ENCODE measurements at regions not wholly inside any gene's neighbourhood (a gene's known extent, or its start where the extent isn't known, plus 50 kb on each side); places are given as distances from the start of the nearest gene placed in this dataset.

GRCh38 chr12:89073659-89074058, 278.6 kb downstream of the DUSP6 start:
- no peak for TF ChIP-seq GATA2 (IDR thresholded peaks at IDR 0.05; ENCODE audit: low read depth, low read length)
- TF ChIP-seq GATA3 (IDR thresholded peaks at IDR 0.05; ENCODE audit: low read depth, low read length) = no peak
